ENCODE measurements at regions not wholly inside any gene's neighbourhood (a gene's known extent, or its start where the extent isn't known, plus 50 kb on each side); places are given as distances from the start of the nearest gene placed in this dataset.

DNA sequence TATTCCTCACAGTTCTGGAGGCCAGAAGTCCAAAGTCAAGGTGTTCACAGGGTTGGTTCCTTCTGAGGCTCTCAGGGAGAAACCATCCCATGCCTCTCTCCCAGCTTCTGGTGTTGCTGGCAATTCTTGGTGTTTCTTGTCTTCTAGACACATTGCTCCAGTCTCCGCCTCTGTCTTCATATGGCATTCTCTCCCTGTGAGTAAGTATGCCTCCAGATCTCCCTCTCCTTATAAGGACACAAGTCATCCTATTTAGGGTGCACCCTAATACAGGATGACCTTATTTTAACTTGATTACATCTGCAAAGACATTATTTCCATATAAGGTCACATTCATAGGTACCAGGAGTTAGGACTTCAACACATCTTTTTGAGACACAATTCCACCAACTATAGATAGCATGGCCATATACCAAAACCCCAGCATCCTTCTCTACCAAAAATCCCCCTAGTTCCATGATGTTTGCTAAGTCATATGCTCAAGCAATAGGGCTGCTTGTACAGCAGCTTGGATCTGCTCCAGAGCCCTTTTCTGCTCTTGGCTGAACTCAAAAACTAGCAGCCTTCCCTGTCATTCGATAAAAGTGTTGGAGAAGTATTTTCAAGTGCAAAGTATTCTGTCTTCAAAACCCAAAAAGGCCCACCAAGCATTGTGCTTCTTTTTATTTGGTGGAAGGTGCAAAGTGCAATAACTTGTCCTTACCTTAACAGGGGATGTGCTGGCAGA lies 79.2 kb upstream of the CMKLR1 start:
- DNase-seq (ENCODE audit: low spot score), result no peak
- in situ Hi-C loops (cut with MboI; ENCODE audit: low sequenced_read_pairs, unreplicated experiment), result no loop called here
- no peak for TF ChIP-seq CTCF (IDR thresholded peaks at IDR 0.05; ENCODE audit: borderline replicate concordance, control extremely low read depth, extremely low read depth, insufficient read depth, missing control alignments)

DNA sequence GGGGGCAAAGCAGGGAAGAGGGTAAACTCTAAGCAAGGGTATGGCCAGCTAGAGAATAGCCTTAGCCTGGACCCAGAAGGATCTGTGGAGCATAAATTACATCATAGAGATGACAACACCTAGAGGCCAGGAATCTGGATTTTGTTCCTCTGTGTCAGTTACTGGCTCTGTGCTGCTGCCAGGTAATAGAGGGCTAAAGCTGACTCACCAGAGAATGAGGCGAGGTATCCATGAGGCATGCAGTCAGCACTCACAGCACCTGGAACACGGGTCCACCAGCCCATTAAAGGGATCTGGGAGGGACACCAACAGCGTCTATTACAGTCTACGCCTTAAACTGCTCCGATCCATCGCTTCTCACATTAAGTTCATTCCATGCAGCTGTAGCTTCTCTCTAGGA lies 74.9 kb upstream of the CMKLR1 start:
- no peak for DNase-seq (ENCODE audit: low spot score)
- in situ Hi-C loops (cut with MboI; ENCODE audit: low sequenced_read_pairs, unreplicated experiment), result no loop called here
- no peak for TF ChIP-seq CTCF (IDR thresholded peaks at IDR 0.05; ENCODE audit: borderline replicate concordance, control extremely low read depth, extremely low read depth, insufficient read depth, missing control alignments)

DNA sequence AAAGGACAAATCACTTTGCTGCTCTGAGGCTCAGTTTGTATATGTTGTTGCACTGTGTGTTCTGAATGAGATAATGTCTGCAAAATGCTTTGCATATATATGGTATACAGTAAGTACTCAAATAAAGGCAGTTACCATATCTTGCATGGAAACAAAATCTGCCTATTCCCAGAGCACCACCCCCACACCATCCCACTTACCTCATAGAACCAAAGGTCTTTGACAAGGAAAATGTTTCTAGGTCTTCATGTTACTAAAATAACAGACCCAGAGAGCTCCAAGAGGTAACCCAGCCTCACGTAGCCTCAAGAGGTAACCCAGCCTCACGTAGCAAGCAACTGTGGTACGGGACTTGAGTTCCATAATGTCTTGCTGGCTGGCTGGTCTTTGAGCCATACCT lies 71.6 kb upstream of the CMKLR1 start:
- no peak for TF ChIP-seq CTCF (IDR thresholded peaks at IDR 0.05; ENCODE audit: borderline replicate concordance, control extremely low read depth, extremely low read depth, insufficient read depth, missing control alignments)
- in situ Hi-C loops (cut with MboI; ENCODE audit: low sequenced_read_pairs, unreplicated experiment), result no loop called here
- DNase-seq (ENCODE audit: low spot score), result no peak

- no peak for DNase-seq (ENCODE audit: low spot score)
- no peak for TF ChIP-seq CTCF (IDR thresholded peaks at IDR 0.05; ENCODE audit: borderline replicate concordance, control extremely low read depth, extremely low read depth, insufficient read depth, missing control alignments)
- in situ Hi-C loops (cut with MboI; ENCODE audit: low sequenced_read_pairs, unreplicated experiment), result no loop called here
Observed at GRCh38 chr12:108409481-108409880, 70.4 kb upstream of the CMKLR1 start.

DNA sequence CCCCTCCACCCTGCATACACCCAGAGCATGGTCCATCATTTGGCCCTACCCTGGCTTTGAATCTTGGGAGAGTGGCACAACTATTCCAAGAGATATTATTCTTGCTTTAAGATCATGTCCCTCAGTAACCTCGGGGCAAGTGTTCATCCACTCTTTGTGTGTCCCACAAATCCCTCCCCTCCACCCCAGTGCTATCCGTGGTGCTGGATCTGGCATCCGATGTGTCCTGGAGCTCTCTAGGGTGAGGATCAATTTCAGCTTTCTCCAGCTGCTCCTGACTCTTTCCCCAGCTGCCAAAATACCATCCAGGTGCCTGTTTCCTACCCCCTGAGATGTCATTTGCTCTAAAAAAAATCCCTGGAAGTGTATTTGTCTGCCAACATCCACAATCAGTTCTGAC lies 64.8 kb upstream of the CMKLR1 start:
- DNase-seq (ENCODE audit: low spot score), result no peak
- in situ Hi-C loops (cut with MboI; ENCODE audit: low sequenced_read_pairs, unreplicated experiment), result no loop called here
- no peak for TF ChIP-seq CTCF (IDR thresholded peaks at IDR 0.05; ENCODE audit: borderline replicate concordance, control extremely low read depth, extremely low read depth, insufficient read depth, missing control alignments)

DNA sequence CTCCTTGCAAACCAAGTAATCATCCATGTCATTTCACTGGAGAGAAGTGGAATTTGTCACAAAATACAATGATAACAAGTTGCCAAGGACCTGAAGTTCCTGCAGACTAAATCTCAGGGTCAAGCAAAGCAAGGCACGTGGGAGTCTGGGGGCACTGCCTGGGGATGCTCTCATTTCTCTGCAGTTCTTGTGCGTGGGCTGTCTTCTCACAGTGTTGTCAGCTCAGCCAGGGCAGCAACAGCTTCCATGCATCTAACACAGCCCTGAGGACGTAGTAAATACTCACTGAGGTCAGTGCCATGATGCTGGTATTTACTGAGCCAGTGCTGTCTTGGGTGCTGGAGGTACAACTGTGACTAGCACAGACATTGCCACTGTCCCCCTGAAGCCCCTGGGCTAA lies 62.9 kb upstream of the CMKLR1 start:
- in situ Hi-C loops (cut with MboI; ENCODE audit: low sequenced_read_pairs, unreplicated experiment), result no loop called here
- TF ChIP-seq CTCF (IDR thresholded peaks at IDR 0.05; ENCODE audit: borderline replicate concordance, control extremely low read depth, extremely low read depth, insufficient read depth, missing control alignments), result no peak
- no peak for DNase-seq (ENCODE audit: low spot score)
